ENCODE measurements at regions not wholly inside any gene's neighbourhood (a gene's known extent, or its start where the extent isn't known, plus 50 kb on each side); places are given as distances from the start of the nearest gene placed in this dataset.

GRCh38 chr1:232108598-232108997 lies 482.0 kb downstream of the DISC1 start:
- in situ Hi-C loops (cut with MboI) (no loop called here), intact Hi-C loops (cut with micrococcal nuclease) (no loop called here)
- no peaks in the 10 kb centered on the region for H3K9me3 ChIP-seq (replicated peaks; ENCODE audit: control insufficient read depth, insufficient read depth, low read depth, low read length)
- no peak for TF ChIP-seq E4F1 (CRISPR knock-in tag; IDR thresholded peaks at IDR 0.05; ENCODE audit: borderline replicate concordance)
- TF ChIP-seq, protein P1, sequence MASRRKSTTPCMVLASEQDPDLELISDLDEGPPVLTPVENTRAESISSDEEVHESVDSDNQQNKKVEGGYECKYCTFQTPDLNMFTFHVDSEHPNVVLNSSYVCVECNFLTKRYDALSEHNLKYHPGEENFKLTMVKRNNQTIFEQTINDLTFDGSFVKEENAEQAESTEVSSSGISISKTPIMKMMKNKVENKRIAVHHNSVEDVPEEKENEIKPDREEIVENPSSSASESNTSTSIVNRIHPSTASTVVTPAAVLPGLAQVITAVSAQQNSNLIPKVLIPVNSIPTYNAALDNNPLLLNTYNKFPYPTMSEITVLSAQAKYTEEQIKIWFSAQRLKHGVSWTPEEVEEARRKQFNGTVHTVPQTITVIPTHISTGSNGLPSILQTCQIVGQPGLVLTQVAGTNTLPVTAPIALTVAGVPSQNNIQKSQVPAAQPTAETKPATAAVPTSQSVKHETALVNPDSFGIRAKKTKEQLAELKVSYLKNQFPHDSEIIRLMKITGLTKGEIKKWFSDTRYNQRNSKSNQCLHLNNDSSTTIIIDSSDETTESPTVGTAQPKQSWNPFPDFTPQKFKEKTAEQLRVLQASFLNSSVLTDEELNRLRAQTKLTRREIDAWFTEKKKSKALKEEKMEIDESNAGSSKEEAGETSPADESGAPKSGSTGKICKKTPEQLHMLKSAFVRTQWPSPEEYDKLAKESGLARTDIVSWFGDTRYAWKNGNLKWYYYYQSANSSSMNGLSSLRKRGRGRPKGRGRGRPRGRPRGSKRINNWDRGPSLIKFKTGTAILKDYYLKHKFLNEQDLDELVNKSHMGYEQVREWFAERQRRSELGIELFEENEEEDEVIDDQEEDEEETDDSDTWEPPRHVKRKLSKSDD (conservative IDR thresholded peaks at IDR 0.05; ENCODE audit: low read length) = no peak
- TF ChIP-seq TAF7 (tag; IDR thresholded peaks at IDR 0.05) = no peak
- TF ChIP-seq RFX5 (IDR thresholded peaks at IDR 0.05; ENCODE audit: low read depth, low read length) = no peak
- TF ChIP-seq FOXJ2 (tag; IDR thresholded peaks at IDR 0.05) = no peak
- TF ChIP-seq, protein P2, sequence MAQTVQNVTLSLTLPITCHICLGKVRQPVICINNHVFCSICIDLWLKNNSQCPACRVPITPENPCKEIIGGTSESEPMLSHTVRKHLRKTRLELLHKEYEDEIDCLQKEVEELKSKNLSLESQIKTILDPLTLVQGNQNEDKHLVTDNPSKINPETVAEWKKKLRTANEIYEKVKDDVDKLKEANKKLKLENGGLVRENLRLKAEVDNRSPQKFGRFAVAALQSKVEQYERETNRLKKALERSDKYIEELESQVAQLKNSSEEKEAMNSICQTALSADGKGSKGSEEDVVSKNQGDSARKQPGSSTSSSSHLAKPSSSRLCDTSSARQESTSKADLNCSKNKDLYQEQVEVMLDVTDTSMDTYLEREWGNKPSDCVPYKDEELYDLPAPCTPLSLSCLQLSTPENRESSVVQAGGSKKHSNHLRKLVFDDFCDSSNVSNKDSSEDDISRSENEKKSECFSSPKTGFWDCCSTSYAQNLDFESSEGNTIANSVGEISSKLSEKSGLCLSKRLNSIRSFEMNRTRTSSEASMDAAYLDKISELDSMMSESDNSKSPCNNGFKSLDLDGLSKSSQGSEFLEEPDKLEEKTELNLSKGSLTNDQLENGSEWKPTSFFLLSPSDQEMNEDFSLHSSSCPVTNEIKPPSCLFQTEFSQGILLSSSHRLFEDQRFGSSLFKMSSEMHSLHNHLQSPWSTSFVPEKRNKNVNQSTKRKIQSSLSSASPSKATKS (CRISPR knock-in tag; IDR thresholded peaks at IDR 0.05) = no peak
- no peaks in the 10 kb centered on the region for H3K27me3 ChIP-seq (ENCODE audit: control insufficient read depth in 2 of 2, insufficient read depth in 2 of 2, low read length in 2 of 2)
- no peak overlapping the region for H3K4me3 ChIP-seq
- no peaks in the 10 kb centered on the region for H4K20me1 ChIP-seq (replicated peaks; ENCODE audit: control insufficient read depth, insufficient read depth, low read length)
- POLR2A ChIA-PET = no interaction called here
- WGBS (ENCODE audit: insufficient coverage, low coverage, missing lambda C conversion rate) = 0% methylated on average over 3 of the region's 3 CpGs
- H3K36me3 ChIP-seq (ENCODE audit: control insufficient read depth, insufficient read depth, low read length) = no peaks in the 10 kb centered on the region
- no peaks in the 10 kb centered on the region for H3K4me1 ChIP-seq (replicated peaks in 1 of 2; ENCODE audit: control insufficient read depth in 2 of 2, insufficient read depth in 2 of 2, low read length in 2 of 2)
- H2AFZ ChIP-seq (ENCODE audit: low read depth, low read length) = no peak overlapping the region
- CTCF ChIA-PET (ENCODE audit: low intra/inter-chr PET ratio) = no interaction called here
- DNase-seq (ENCODE audit: extremely low read depth in 1 of 4, low spot score in 3 of 4) (no peak), FAIRE-seq (no peak), ATAC-seq (no peak)
- no peak overlapping the region for H3K4me2 ChIP-seq (ENCODE audit: insufficient read depth, low read length)
- no peak overlapping the region for H3K9ac ChIP-seq (ENCODE audit: insufficient read depth in 1 of 2, low read depth in 2 of 2, low read length in 2 of 2)
- H3K27ac ChIP-seq (ENCODE audit: extremely low read depth, low read depth, low read length) = no peak overlapping the region
- no TSS peak for BruUV-seq (replicated peaks)
- H3K79me2 ChIP-seq (ENCODE audit: control insufficient read depth, insufficient read depth, low read length) = no peaks in the 10 kb centered on the region
- no peaks in the 10 kb centered on the region for H3K9me1 ChIP-seq (ENCODE audit: control insufficient read depth, insufficient read depth, low read length)

All from K562 (cell line).